Endothelial cell of umbilical vein (primary cell): ENCODE measurements at regions not wholly inside any gene's neighbourhood (a gene's known extent, or its start where the extent isn't known, plus 50 kb on each side); places are given as distances from the start of the nearest gene placed in this dataset.

Experiments used
- BruUV-seq: library from RNA; stranded (reverse); fragments of 400-500 nt; replicated peaks from 2 replicates; lab custom pipeline; 2021; lab: Mats Ljungman, UMichigan
- CTCF ChIA-PET: fragments of 300-600, 350-600 bp; sonication (Branson Sonifier 250); formaldehyde crosslinking; loops from one replicate; lab custom pipeline; 2021; ENCODE audit warnings: antibody characterized with exemption, inconsistent platforms; lab: Charles Lee
- POLR2A ChIA-PET: fragments of 300-600, 350-600 bp; sonication (Branson Sonifier 250); formaldehyde crosslinking; loops from one replicate; lab custom pipeline; 2021; ENCODE audit warnings: antibody characterized with exemption, inconsistent platforms; lab: Charles Lee
- DNase-seq: peaks from one replicate; pipeline ENCODE4 v3.0.0-alpha.2; 2011; ENCODE audit warnings: low read depth, low spot score
- FAIRE-seq: peaks from 2 replicates; lab custom pipeline; 2011; peaks lifted over from hg19 to GRCh38; lab: Jason Lieb, UNC
- H2AFZ ChIP-seq: 2 replicates; pipeline ENCODE4 v1.6.0; 2012; ENCODE audit warnings: low read depth, low read length, control low read depth, inconsistent platforms
- H3K27ac ChIP-seq: 2 replicates; pipeline ENCODE4 v1.5.1; 2011; ENCODE audit warnings: low read depth, mild to moderate bottlenecking, control low read depth, low read length, moderate library complexity; ENCODE audit not compliant: insufficient read depth
- H3K27me3 ChIP-seq, 2 experiments: 2 replicates each; pipeline versions ENCODE4 v1.6.0 to v1.6.1; 2011; ENCODE audit warnings: low read length in 2 of 2, mixed read lengths in 1 of 2; ENCODE audit not compliant: control insufficient read depth in 2 of 2, insufficient read depth in 2 of 2
- H3K36me3 ChIP-seq, 2 experiments: 2 replicates in 1 of 2; 3 replicates in 1 of 2; pipeline ENCODE4 v1.5.1; 2011; ENCODE audit warnings: low read length in 2 of 2, mild to moderate bottlenecking in 1 of 2, moderate library complexity in 1 of 2; ENCODE audit not compliant: control insufficient read depth in 2 of 2, insufficient read depth in 2 of 2; ENCODE audit errors: extremely low read depth in 1 of 2
- H3K4me1 ChIP-seq: 3 replicates; pipeline ENCODE4 v1.5.1; 2011; ENCODE audit warnings: mild to moderate bottlenecking, low read length; ENCODE audit not compliant: control insufficient read depth, insufficient read depth; ENCODE audit errors: extremely low read depth
- H3K4me2 ChIP-seq: 2 replicates; pipeline ENCODE4 v1.6.1; 2011; ENCODE audit warnings: low read length, control low read depth, mixed read lengths; ENCODE audit not compliant: insufficient read depth
- H3K4me3 ChIP-seq, 3 experiments: fragments of 200-600 bp in 1 of 3; sonication (generic), shearing (Covaris generic) in 1 of 3; replicated peaks in 1 of 3; 2 replicates each; pipeline ENCODE4 v1.5.1; 2011 to 2016; ENCODE audit warnings: control low read depth in 3 of 3, low read length in 3 of 3, mild to moderate bottlenecking in 2 of 3, inconsistent platforms in 1 of 3, low read depth in 1 of 3, moderate library complexity in 1 of 3; ENCODE audit not compliant: insufficient read depth in 1 of 3
- H3K79me2 ChIP-seq: 2 replicates; pipeline ENCODE4 v1.6.0; 2012; ENCODE audit warnings: low read length, inconsistent platforms; ENCODE audit not compliant: control insufficient read depth, insufficient read depth
- H3K9ac ChIP-seq: replicated peaks from 2 replicates; pipeline ENCODE3; 2011; ENCODE audit warnings: low read length, control low read depth; ENCODE audit not compliant: insufficient read depth; ENCODE audit errors: extremely low read depth
- H3K9me1 ChIP-seq: replicated peaks from 3 replicates; pipeline ENCODE4 v1.6.0; 2011; ENCODE audit warnings: mild to moderate bottlenecking, low read length; ENCODE audit not compliant: control insufficient read depth, insufficient read depth; ENCODE audit errors: extremely low read depth
- H3K9me3 ChIP-seq: replicated peaks from 2 replicates; pipeline ENCODE4 v1.5.1; 2012; ENCODE audit warnings: low read length, inconsistent platforms; ENCODE audit not compliant: control insufficient read depth, insufficient read depth
- H4K20me1 ChIP-seq: replicated peaks from 2 replicates; pipeline ENCODE3; 2011; ENCODE audit warnings: mild to moderate bottlenecking, low read length; ENCODE audit not compliant: control insufficient read depth, insufficient read depth; ENCODE audit errors: extremely low read depth
- CTCF ChIP-seq, 2 donors: IDR thresholded peaks; 1 replicate in 1 of 2; 2 replicates in 1 of 2; pipeline ENCODE4 v1.5.1; 2011; ENCODE audit warnings: low read length in 2 of 2, mild to moderate bottlenecking in 2 of 2, moderate library complexity in 2 of 2, control low read depth in 1 of 2, inconsistent platforms in 1 of 2, low read depth in 1 of 2; ENCODE audit not compliant: insufficient read depth in 1 of 2; ENCODE audit errors: extremely low read depth in 1 of 2
- EZH2 ChIP-seq: IDR thresholded peaks from 2 replicates; pipeline ENCODE4 v1.6.1; 2012; ENCODE audit warnings: borderline replicate concordance, low read depth, mild to moderate bottlenecking, moderate library complexity, low read length, inconsistent platforms; ENCODE audit not compliant: severe bottlenecking
- GATA2 ChIP-seq: IDR thresholded peaks from 2 replicates; pipeline ENCODE4 v1.7.0; 2011; ENCODE audit warnings: low read depth, mild to moderate bottlenecking, moderate library complexity, mixed read lengths, low read length; ENCODE audit not compliant: insufficient read length, insufficient read depth
- JUN ChIP-seq: IDR thresholded peaks from 2 replicates; pipeline ENCODE4 v1.6.1; 2011; ENCODE audit warnings: borderline replicate concordance, low read depth; ENCODE audit not compliant: insufficient read length, insufficient read depth
- MYC ChIP-seq: IDR thresholded peaks from one replicate; pipeline ENCODE4 v1.6.1; 2011; ENCODE audit warnings: mild to moderate bottlenecking, low read depth, low read length
- POLR2AphosphoS5 ChIP-seq: IDR thresholded peaks from 2 replicates; pipeline ENCODE4 v1.6.1; 2012; ENCODE audit warnings: low read depth, mild to moderate bottlenecking, control low read depth, low read length, moderate library complexity; ENCODE audit not compliant: insufficient read depth
- dilution Hi-C: fragments of 300-500 bp; cut with MboI; formaldehyde crosslinking; loops from one replicate; pipeline ENCODE4 v1.15.0; 2019; ENCODE audit warnings: low sequenced_read_pairs; ENCODE audit not compliant: extremely low pct_ligation_motif_present
- intact Hi-C: fragments of 100-400 bp; cut with micrococcal nuclease; formaldehyde crosslinking; loops from one replicate; pipeline ENCODE4 v1.10.0; 2022

GRCh38 chr5:81854485-81854884 is 103.6 kb upstream of the SSBP2 start:
- CTCF ChIA-PET, result interaction anchor here (4.0 kb wide), 1 partner anchor 310 kb away, joined by 48 read pairs; no protein-coding TSS in a partner anchor

More at GRCh38 chr5:81854485-81854884, 103.6 kb upstream of the SSBP2 start:
- Histone ChIP-seq H4K20me1 (no peaks in the 10 kb centered on the region), H3K79me2 (no peaks in the 10 kb centered on the region), H3K4me2 (no peak overlapping the region), H3K9ac (no peak overlapping the region), H3K4me1 (peaks cover 15% of the 10 kb centered on the region), H3K9me1 (no peaks in the 10 kb centered on the region), H3K27ac (no peak overlapping the region), H3K27me3 (no peaks in the 10 kb centered on the region), H3K9me3 (no peaks in the 10 kb centered on the region), H2AFZ (no peak overlapping the region), H3K36me3 (no peaks in the 10 kb centered on the region), H3K4me3 (no peak overlapping the region)
- no TSS peak for BruUV-seq
- no peak for FAIRE-seq
- dilution Hi-C loops (no loop called here), intact Hi-C loops (loop anchor here (5.0 kb wide), 1 partner anchor 552 kb away; the partner anchor contains the start of gene ZCCHC9)
- DNase-seq, result no peak
- POLR2A ChIA-PET, result no interaction called here
- TF ChIP-seq EZH2 (no peak), GATA2 (no peak), CTCF (IDR thresholded peaks at IDR 0.05; ENCODE audit: extremely low read depth in 1 of 2, insufficient read depth in 1 of 2, low read depth in 1 of 2, low read length in 2 of 2) (no peak), JUN (no peak), POLR2AphosphoS5 (no peak), MYC (no peak)
